ENCODE measurements at regions not wholly inside any gene's neighbourhood (a gene's known extent, or its start where the extent isn't known, plus 50 kb on each side); places are given as distances from the start of the nearest gene placed in this dataset.
A peak's percentile ranks its signal among the peaks of the same experiment; 100 is the strongest.

DNA sequence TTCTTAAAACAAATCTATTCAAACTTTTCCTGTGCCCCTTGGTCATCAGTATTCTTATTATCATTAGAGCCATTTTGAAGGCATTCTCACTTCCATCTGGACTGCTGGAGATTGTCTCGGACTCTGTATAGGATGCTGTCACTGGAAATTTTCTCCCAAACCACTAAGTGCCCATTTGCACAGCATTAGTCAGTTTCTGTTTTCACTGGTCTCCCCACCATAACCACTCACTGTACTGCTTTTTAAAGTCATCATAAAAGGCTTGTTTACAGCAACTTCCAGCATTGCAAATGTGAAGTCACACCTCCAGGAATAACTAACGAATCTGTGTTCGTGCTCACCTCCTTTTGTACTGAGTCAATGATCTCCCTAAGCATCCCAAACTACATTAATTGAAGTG lies 150.9 kb upstream of the SERTAD2 start:
- Histone ChIP-seq H3K27ac (ENCODE audit: low read depth in 2 of 2, low read length in 1 of 2) (no peak overlapping the region), H3K79me2 (ENCODE audit: insufficient read depth) (no peaks in the 10 kb centered on the region), H3K9me2 (no peaks in the 10 kb centered on the region), H3F3A (replicated peaks; ENCODE audit: insufficient read depth) (peaks cover 2% of the 10 kb centered on the region), H2AFZ (ENCODE audit: low read depth) (no peak overlapping the region), H3K4me1 (ENCODE audit: control insufficient read depth in 1 of 2, insufficient read depth in 2 of 2, low read depth in 1 of 2, low read length in 1 of 2) (peaks cover 0 to 6% of the 10 kb centered on the region in 2 experiments; a peak in 3 of 4 replicates), H3K36me3 (replicated peaks in 1 of 2; ENCODE audit: control insufficient read depth in 1 of 2, insufficient read depth in 2 of 2, low read length in 1 of 2) (no peaks in the 10 kb centered on the region), H3K4me3 (ENCODE audit: low read depth in 2 of 2, low read length in 1 of 2) (no peak overlapping the region), H3K9ac (no peak overlapping the region), H3K9me3 (no peaks in the 10 kb centered on the region), H3K4me2 (no peak overlapping the region), H3K27me3 (ENCODE audit: insufficient read depth) (no peaks in the 10 kb centered on the region), H4K20me1 (ENCODE audit: insufficient read depth) (no peaks in the 10 kb centered on the region)
- DNase-seq: no peak
- ChIA-PET POLR2A (no interaction called here), CTCF (no interaction called here)
- TF ChIP-seq RFX5 (IDR thresholded peaks at IDR 0.05; ENCODE audit: low read length) (no peak), MXI1 (IDR thresholded peaks at IDR 0.05; ENCODE audit: low read depth, low read length) (no peak), SMC3 (IDR thresholded peaks at IDR 0.05; ENCODE audit: low read depth, low read length) (no peak), TAF1 (IDR thresholded peaks at IDR 0.05; ENCODE audit: borderline replicate concordance, low read depth, low read length) (no peak), RXRA (IDR thresholded peaks at IDR 0.05; ENCODE audit: borderline replicate concordance, low read depth) (no peak), FOXJ3 (CRISPR knock-in tag; IDR thresholded peaks at IDR 0.05) (no peak), JUND (IDR thresholded peaks at IDR 0.05) (no peak), TEAD4 (IDR thresholded peaks at IDR 0.05; ENCODE audit: borderline replicate concordance, insufficient read depth) (no peak), TCF12 (IDR thresholded peaks at IDR 0.05) (no peak), ZBTB33 (IDR thresholded peaks at IDR 0.05; ENCODE audit: borderline replicate concordance, low read depth) (no peak)
- TF ChIP-seq, protein P1, sequence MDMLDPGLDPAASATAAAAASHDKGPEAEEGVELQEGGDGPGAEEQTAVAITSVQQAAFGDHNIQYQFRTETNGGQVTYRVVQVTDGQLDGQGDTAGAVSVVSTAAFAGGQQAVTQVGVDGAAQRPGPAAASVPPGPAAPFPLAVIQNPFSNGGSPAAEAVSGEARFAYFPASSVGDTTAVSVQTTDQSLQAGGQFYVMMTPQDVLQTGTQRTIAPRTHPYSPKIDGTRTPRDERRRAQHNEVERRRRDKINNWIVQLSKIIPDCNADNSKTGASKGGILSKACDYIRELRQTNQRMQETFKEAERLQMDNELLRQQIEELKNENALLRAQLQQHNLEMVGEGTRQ (IDR thresholded peaks at IDR 0.05; ENCODE audit: borderline replicate concordance, low read depth, low read length): no peak
- TF ChIP-seq, protein P2, sequence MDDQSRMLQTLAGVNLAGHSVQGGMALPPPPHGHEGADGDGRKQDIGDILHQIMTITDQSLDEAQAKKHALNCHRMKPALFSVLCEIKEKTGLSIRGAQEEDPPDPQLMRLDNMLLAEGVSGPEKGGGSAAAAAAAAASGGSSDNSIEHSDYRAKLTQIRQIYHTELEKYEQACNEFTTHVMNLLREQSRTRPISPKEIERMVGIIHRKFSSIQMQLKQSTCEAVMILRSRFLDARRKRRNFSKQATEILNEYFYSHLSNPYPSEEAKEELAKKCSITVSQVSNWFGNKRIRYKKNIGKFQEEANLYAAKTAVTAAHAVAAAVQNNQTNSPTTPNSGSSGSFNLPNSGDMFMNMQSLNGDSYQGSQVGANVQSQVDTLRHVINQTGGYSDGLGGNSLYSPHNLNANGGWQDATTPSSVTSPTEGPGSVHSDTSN (IDR thresholded peaks at IDR 0.05): no peak
- 77% methylated on average over 3 of the region's 3 CpGs for WGBS (ENCODE audit: low lambda C conversion rate)

DNA sequence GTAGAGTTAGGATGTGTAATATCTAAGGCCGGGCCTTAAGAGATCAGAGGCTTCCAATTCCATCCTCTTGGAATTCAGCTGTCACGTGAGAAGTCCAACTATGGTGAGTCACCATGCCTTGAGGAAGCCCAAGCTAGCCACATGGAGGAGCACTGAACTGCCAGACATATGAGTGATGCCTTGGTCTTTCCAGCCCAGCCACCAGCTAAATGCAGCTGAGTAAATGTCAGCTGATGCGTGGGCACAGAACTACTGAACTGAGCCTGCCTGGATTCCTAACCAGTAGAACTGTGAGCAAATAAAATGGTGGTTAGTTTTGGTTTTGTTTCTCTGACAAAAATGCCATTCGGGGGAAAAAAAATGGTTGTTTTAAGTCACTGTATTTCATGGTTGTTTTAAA lies 153.7 kb upstream of the SERTAD2 start:
- H3K27ac ChIP-seq (ENCODE audit: low read depth in 2 of 2, low read length in 1 of 2): peak overlapping the region in 1 of 2 experiments; percentile 77; a peak in 2 of 4 replicates
- 32% methylated on average over 4 of the region's 4 CpGs for WGBS (ENCODE audit: low lambda C conversion rate)
- CTCF ChIA-PET: no interaction called here
- peak; percentile 61; the same call in 1 of the 2 replicates for TF ChIP-seq YY1 (IDR thresholded peaks at IDR 0.05; ENCODE audit: low read depth)
- no peak for TF ChIP-seq NRF1 (IDR thresholded peaks at IDR 0.05; ENCODE audit: low read depth, low read length)
- peak; percentile 59; the same call in 1 of the 2 replicates for TF ChIP-seq TEAD4 (IDR thresholded peaks at IDR 0.05; ENCODE audit: borderline replicate concordance, insufficient read depth)
- TF ChIP-seq, protein P3, sequence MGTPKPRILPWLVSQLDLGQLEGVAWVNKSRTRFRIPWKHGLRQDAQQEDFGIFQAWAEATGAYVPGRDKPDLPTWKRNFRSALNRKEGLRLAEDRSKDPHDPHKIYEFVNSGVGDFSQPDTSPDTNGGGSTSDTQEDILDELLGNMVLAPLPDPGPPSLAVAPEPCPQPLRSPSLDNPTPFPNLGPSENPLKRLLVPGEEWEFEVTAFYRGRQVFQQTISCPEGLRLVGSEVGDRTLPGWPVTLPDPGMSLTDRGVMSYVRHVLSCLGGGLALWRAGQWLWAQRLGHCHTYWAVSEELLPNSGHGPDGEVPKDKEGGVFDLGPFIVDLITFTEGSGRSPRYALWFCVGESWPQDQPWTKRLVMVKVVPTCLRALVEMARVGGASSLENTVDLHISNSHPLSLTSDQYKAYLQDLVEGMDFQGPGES (IDR thresholded peaks at IDR 0.05; ENCODE audit: low read depth, low read length): no peak
- TF ChIP-seq TAF1 (IDR thresholded peaks at IDR 0.05; ENCODE audit: borderline replicate concordance, low read depth, low read length): peak; percentile 33; the same call in 1 of the 2 replicates
- no peak for TF ChIP-seq ELF1 (IDR thresholded peaks at IDR 0.05)
- TF ChIP-seq MXI1 (IDR thresholded peaks at IDR 0.05; ENCODE audit: low read depth, low read length): no peak
- TF ChIP-seq FOXM1 (IDR thresholded peaks at IDR 0.05; ENCODE audit: low read depth): no peak
- peak; percentile 78; the same call in 1 of the 2 replicates for TF ChIP-seq JUND (IDR thresholded peaks at IDR 0.05)
- TF ChIP-seq GABPA (IDR thresholded peaks at IDR 0.05; ENCODE audit: low read depth): no peak
- no peak for TF ChIP-seq RCOR1 (IDR thresholded peaks at IDR 0.05; ENCODE audit: low read length)
- peak; percentile 85 for TF ChIP-seq TCF12 (IDR thresholded peaks at IDR 0.05)
- no peak for TF ChIP-seq RFX5 (IDR thresholded peaks at IDR 0.05; ENCODE audit: low read length)
- TF ChIP-seq ZBTB33 (IDR thresholded peaks at IDR 0.05; ENCODE audit: borderline replicate concordance, low read depth): no peak
- TF ChIP-seq USF1 (IDR thresholded peaks at IDR 0.05; ENCODE audit: borderline replicate concordance, low read depth): peak; percentile 88
- no peak for TF ChIP-seq FOXJ3 (CRISPR knock-in tag; IDR thresholded peaks at IDR 0.05)

More for the DNA sequence above, 153.7 kb upstream of the SERTAD2 start:
- Histone ChIP-seq H3K4me3 (ENCODE audit: low read depth in 2 of 2, low read length in 1 of 2) (no peak overlapping the region), H3K4me2 (peak overlapping the region; percentile 20; the same call in 1 of the 2 replicates), H3K36me3 (replicated peaks in 1 of 2; ENCODE audit: control insufficient read depth in 1 of 2, insufficient read depth in 2 of 2, low read length in 1 of 2) (no peaks in the 10 kb centered on the region), H3K9ac (peak overlapping the region; percentile 27; the same call in 1 of the 2 replicates), H2AFZ (ENCODE audit: low read depth) (peak overlapping the region; percentile 88), H4K20me1 (ENCODE audit: insufficient read depth) (no peaks in the 10 kb centered on the region), H3K9me2 (no peaks in the 10 kb centered on the region), H3K4me1 (ENCODE audit: control insufficient read depth in 1 of 2, insufficient read depth in 2 of 2, low read depth in 1 of 2, low read length in 1 of 2) (peaks cover 0 to 4% of the 10 kb centered on the region in 2 experiments; a peak in 1 of 4 replicates), H3K9me3 (no peaks in the 10 kb centered on the region), H3K79me2 (ENCODE audit: insufficient read depth) (no peaks in the 10 kb centered on the region), H3F3A (replicated peaks; ENCODE audit: insufficient read depth) (no peaks in the 10 kb centered on the region), H3K27me3 (ENCODE audit: insufficient read depth) (no peaks in the 10 kb centered on the region)
- POLR2A ChIA-PET: no interaction called here
- no peak for DNase-seq
